ENCODE measurements at regions not wholly inside any gene's neighbourhood (a gene's known extent, or its start where the extent isn't known, plus 50 kb on each side); places are given as distances from the start of the nearest gene placed in this dataset.

GRCh38 chr1:221837896-221838295 is 96.0 kb upstream of the DUSP10 start:
- Histone ChIP-seq H4K20me1 (ENCODE audit: insufficient read depth, poor library complexity, severe bottlenecking) (no peaks in the 10 kb centered on the region), H2AFZ (no peak overlapping the region), H3K79me2 (no peaks in the 10 kb centered on the region), H3K9me3 (ENCODE audit: low read depth) (no peaks in the 10 kb centered on the region), H3K4me3 (no peak overlapping the region), H3K9me2 (replicated peaks; ENCODE audit: insufficient read depth) (no peaks in the 10 kb centered on the region), H3K27ac (no peak overlapping the region), H3K4me2 (no peak overlapping the region), H3K4me1 (ENCODE audit: insufficient read depth) (peaks cover 3% of the 10 kb centered on the region), H3K27me3 (no peaks in the 10 kb centered on the region), H3K36me3 (replicated peaks; ENCODE audit: insufficient read depth, low read depth) (no peaks in the 10 kb centered on the region)
- WGBS (ENCODE audit: low lambda C conversion rate, missing lambda C conversion rate) = 94% methylated on average over 8 of the region's 8 CpGs
- no peak for DNase-seq (ENCODE audit: low spot score)
- TF ChIP-seq EZH2 (IDR thresholded peaks at IDR 0.05; ENCODE audit: borderline replicate concordance) = no peak
- TF ChIP-seq CTCF (IDR thresholded peaks at IDR 0.05; ENCODE audit: poor library complexity) = no peak
- no peak for TF ChIP-seq EZH2phosphoT487 (IDR thresholded peaks at IDR 0.05; ENCODE audit: low read depth, severe bottlenecking, unreplicated experiment)

- Histone ChIP-seq H3K79me2 (no peaks in the 10 kb centered on the region), H2AFZ (no peak overlapping the region), H3K9me2 (replicated peaks; ENCODE audit: insufficient read depth) (no peaks in the 10 kb centered on the region), H3K4me1 (ENCODE audit: insufficient read depth) (peaks cover 3% of the 10 kb centered on the region), H3K4me2 (no peak overlapping the region), H3K36me3 (replicated peaks; ENCODE audit: insufficient read depth, low read depth) (no peaks in the 10 kb centered on the region), H3K4me3 (no peak overlapping the region), H3K27me3 (no peaks in the 10 kb centered on the region), H3K27ac (no peak overlapping the region), H4K20me1 (ENCODE audit: insufficient read depth, poor library complexity, severe bottlenecking) (no peaks in the 10 kb centered on the region), H3K9me3 (ENCODE audit: low read depth) (no peaks in the 10 kb centered on the region)
- DNase-seq (ENCODE audit: low spot score) = no peak
- 84% methylated on average over 3 of the region's 3 CpGs for WGBS (ENCODE audit: low lambda C conversion rate, missing lambda C conversion rate)
- TF ChIP-seq EZH2 (IDR thresholded peaks at IDR 0.05; ENCODE audit: borderline replicate concordance) (no peak), CTCF (IDR thresholded peaks at IDR 0.05; ENCODE audit: poor library complexity) (no peak), EZH2phosphoT487 (IDR thresholded peaks at IDR 0.05; ENCODE audit: low read depth, severe bottlenecking, unreplicated experiment) (no peak)
These were observed 93.0 kb upstream of the DUSP10 start for GRCh38 chr1:221834698-221835513.

- Histone ChIP-seq H3K4me1 (ENCODE audit: insufficient read depth) (no peaks in the 10 kb centered on the region), H3K9me3 (ENCODE audit: low read depth) (no peaks in the 10 kb centered on the region), H3K27me3 (no peaks in the 10 kb centered on the region), H4K20me1 (ENCODE audit: insufficient read depth, poor library complexity, severe bottlenecking) (no peaks in the 10 kb centered on the region), H3K27ac (no peak overlapping the region), H3K9me2 (replicated peaks; ENCODE audit: insufficient read depth) (no peaks in the 10 kb centered on the region), H3K4me2 (no peak overlapping the region), H2AFZ (no peak overlapping the region), H3K36me3 (replicated peaks; ENCODE audit: insufficient read depth, low read depth) (no peaks in the 10 kb centered on the region), H3K79me2 (no peaks in the 10 kb centered on the region), H3K4me3 (no peak overlapping the region)
- TF ChIP-seq EZH2 (IDR thresholded peaks at IDR 0.05; ENCODE audit: borderline replicate concordance) (no peak), EZH2phosphoT487 (IDR thresholded peaks at IDR 0.05; ENCODE audit: low read depth, severe bottlenecking, unreplicated experiment) (no peak), CTCF (IDR thresholded peaks at IDR 0.05; ENCODE audit: poor library complexity) (no peak)
- no peak for DNase-seq (ENCODE audit: low spot score)
- 61% methylated on average over 2 of the region's 2 CpGs for WGBS (ENCODE audit: low lambda C conversion rate, missing lambda C conversion rate)
These were observed 90.7 kb upstream of the DUSP10 start for GRCh38 chr1:221832617-221833016.

All from hepatocyte (in vitro differentiated cells).